Hippocampal formation (tissue), 2 donors: ENCODE measurements at regions not wholly inside any gene's neighbourhood (a gene's known extent, or its start where the extent isn't known, plus 50 kb on each side); places are given as distances from the start of the nearest gene placed in this dataset.

Source experiments
- DNase-seq, 2 donors: peaks; one replicate each; lab custom pipeline; 2025; lab: John Stamatoyannopoulos, UW

GRCh38 chr20:11573507-11573906 is 344.2 kb upstream of the BTBD3 start:
- no peak for DNase-seq

GRCh38 chr20:11581271-11581670 is 336.4 kb upstream of the BTBD3 start:
- no peak for DNase-seq

- DNase-seq, result no peak
Measured at GRCh38 chr20:11582060-11582459, 335.6 kb upstream of the BTBD3 start.

GRCh38 chr20:11585752-11586352 is 331.8 kb upstream of the BTBD3 start:
- DNase-seq, result peak in 1 of 2 donors; percentile 25

- DNase-seq, result no peak
Measured at GRCh38 chr20:11588875-11589274, 328.8 kb upstream of the BTBD3 start.

- DNase-seq, result no peak
Measured at GRCh38 chr20:11591965-11592364, 325.7 kb upstream of the BTBD3 start.

- DNase-seq, result no peak
Measured at GRCh38 chr20:11604339-11604738, 313.4 kb upstream of the BTBD3 start.

- no peak for DNase-seq
Measured at GRCh38 chr20:11607047-11607446, 310.6 kb upstream of the BTBD3 start.

- DNase-seq, result no peak
Measured at GRCh38 chr20:11608736-11609135, 309.0 kb upstream of the BTBD3 start.

GRCh38 chr20:11624704-11625103 is 293.0 kb upstream of the BTBD3 start:
- no peak for DNase-seq

GRCh38 chr20:11626551-11626950 is 291.1 kb upstream of the BTBD3 start:
- DNase-seq, result no peak

GRCh38 chr20:11642866-11643265 is 274.8 kb upstream of the BTBD3 start:
- no peak for DNase-seq

GRCh38 chr20:11646359-11646758 is 271.3 kb upstream of the BTBD3 start:
- no peak for DNase-seq

- DNase-seq, result no peak
Measured at GRCh38 chr20:11650566-11650965, 267.1 kb upstream of the BTBD3 start.

- DNase-seq, result no peak
Measured at GRCh38 chr20:11651138-11651537, 266.6 kb upstream of the BTBD3 start.

- DNase-seq, result no peak
Measured at GRCh38 chr20:11651647-11652046, 266.0 kb upstream of the BTBD3 start.

- DNase-seq, result no peak
Measured at GRCh38 chr20:11652128-11652527, 265.6 kb upstream of the BTBD3 start.

GRCh38 chr20:11654766-11655165 is 262.9 kb upstream of the BTBD3 start:
- DNase-seq, result no peak

- DNase-seq, result no peak
Measured at GRCh38 chr20:11660673-11661072, 257.0 kb upstream of the BTBD3 start.

- no peak for DNase-seq
Measured at GRCh38 chr20:11671015-11671511, 246.6 kb upstream of the BTBD3 start.

- DNase-seq, result no peak
Measured at GRCh38 chr20:11672959-11673358, 244.7 kb upstream of the BTBD3 start.

- no peak for DNase-seq
Measured at GRCh38 chr20:11675920-11676629, 241.6 kb upstream of the BTBD3 start.

GRCh38 chr20:11676630-11677287 is 240.9 kb upstream of the BTBD3 start:
- DNase-seq, result peak; percentile 45
